ENCODE measurements at regions not wholly inside any gene's neighbourhood (a gene's known extent, or its start where the extent isn't known, plus 50 kb on each side); places are given as distances from the start of the nearest gene placed in this dataset.

DNA sequence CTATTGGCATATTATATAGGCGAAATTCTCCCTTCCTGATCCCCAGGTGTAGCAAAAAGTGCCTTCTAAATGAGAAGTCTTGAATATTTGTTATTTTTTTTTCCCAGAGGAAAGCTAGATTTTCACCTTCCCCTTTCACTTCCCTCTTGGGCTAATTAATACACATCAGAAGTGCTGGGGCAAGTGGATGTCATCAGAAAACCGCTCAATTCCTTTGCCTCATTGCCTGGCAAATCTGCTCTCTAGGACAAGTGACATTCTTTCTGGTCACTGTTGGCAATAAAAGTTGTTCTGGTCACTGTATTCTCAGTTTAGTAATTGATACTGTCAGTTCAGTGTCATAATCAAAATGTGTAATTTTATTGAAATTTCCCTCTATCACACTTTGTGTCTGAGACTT is 174.5 kb downstream of the ETNK1 start:
- Histone ChIP-seq H3K4me1 (ENCODE audit: low read depth) (no peaks in the 10 kb centered on the region), H3K4me3 (no peak overlapping the region), H3K36me3 (ENCODE audit: low read depth) (no peaks in the 10 kb centered on the region), H3K9me3 (no peaks in the 10 kb centered on the region)
- intact Hi-C loops (cut with DNase I, micrococcal nuclease): no loop called here
- no peak for ATAC-seq
- DNase-seq: no peak
- TF ChIP-seq, protein P1, sequence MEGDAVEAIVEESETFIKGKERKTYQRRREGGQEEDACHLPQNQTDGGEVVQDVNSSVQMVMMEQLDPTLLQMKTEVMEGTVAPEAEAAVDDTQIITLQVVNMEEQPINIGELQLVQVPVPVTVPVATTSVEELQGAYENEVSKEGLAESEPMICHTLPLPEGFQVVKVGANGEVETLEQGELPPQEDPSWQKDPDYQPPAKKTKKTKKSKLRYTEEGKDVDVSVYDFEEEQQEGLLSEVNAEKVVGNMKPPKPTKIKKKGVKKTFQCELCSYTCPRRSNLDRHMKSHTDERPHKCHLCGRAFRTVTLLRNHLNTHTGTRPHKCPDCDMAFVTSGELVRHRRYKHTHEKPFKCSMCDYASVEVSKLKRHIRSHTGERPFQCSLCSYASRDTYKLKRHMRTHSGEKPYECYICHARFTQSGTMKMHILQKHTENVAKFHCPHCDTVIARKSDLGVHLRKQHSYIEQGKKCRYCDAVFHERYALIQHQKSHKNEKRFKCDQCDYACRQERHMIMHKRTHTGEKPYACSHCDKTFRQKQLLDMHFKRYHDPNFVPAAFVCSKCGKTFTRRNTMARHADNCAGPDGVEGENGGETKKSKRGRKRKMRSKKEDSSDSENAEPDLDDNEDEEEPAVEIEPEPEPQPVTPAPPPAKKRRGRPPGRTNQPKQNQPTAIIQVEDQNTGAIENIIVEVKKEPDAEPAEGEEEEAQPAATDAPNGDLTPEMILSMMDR (IDR thresholded peaks at IDR 0.05): no peak

GRCh38 chr12:22800332-22800731 is 175.4 kb downstream of the ETNK1 start:
- Histone ChIP-seq H3K9me3 (no peaks in the 10 kb centered on the region), H3K4me1 (ENCODE audit: low read depth) (no peaks in the 10 kb centered on the region), H3K36me3 (ENCODE audit: low read depth) (no peaks in the 10 kb centered on the region), H3K4me3 (no peak overlapping the region)
- ATAC-seq (no peak), DNase-seq (no peak)
- TF ChIP-seq, protein P1 (IDR thresholded peaks at IDR 0.05): no peak
- intact Hi-C loops (cut with DNase I, micrococcal nuclease): no loop called here

DNA sequence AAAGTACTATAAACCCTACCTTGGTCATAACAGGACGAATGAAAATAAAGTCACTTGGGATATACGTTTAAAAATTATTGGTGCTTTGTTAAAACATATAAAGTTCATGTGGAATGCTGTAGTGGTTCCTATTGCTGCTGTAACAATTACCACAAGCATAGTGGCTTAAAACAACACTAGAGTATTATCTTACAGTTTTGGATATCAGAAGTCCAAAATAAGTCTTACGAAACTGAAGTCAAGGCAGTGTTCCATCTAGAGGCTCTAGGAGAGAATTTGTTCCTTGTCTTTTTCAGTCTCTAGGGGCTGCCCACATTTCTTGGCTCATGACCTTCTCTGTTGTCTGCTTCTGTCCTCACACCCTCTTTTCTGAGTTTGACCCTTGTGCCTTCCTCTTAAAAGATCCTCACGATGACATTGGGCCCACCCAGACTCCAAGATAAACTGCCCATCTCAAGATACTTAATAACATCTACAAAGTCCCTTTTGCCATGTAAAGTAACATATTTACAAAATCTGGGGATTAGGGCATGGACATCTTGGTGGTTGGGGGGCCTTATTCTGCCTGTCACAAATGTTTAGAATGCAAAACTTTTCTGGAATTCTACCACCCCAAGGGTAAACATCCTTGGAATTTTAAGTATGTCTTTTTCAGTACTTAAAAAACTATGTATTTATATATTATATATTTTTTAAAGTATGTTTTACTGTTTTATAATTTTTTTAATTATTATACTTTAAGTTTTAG is 178.1 kb downstream of the ETNK1 start:
- Histone ChIP-seq H3K4me1 (ENCODE audit: low read depth) (no peaks in the 10 kb centered on the region), H3K4me3 (no peak overlapping the region), H3K9me3 (no peaks in the 10 kb centered on the region), H3K36me3 (ENCODE audit: low read depth) (no peaks in the 10 kb centered on the region)
- ATAC-seq (no peak), DNase-seq (no peak)
- TF ChIP-seq, protein P1 (IDR thresholded peaks at IDR 0.05): no peak
- intact Hi-C loops (cut with DNase I, micrococcal nuclease): no loop called here

GRCh38 chr12:22803725-22804124 is 178.8 kb downstream of the ETNK1 start:
- ATAC-seq (no peak), DNase-seq (no peak)
- no peaks in the 10 kb centered on the region for H3K4me1 ChIP-seq (ENCODE audit: low read depth)
- H3K4me3 ChIP-seq: no peak overlapping the region
- H3K36me3 ChIP-seq (ENCODE audit: low read depth): no peaks in the 10 kb centered on the region
- no peaks in the 10 kb centered on the region for H3K9me3 ChIP-seq
- intact Hi-C loops (cut with DNase I, micrococcal nuclease): no loop called here
- TF ChIP-seq, protein P1 (IDR thresholded peaks at IDR 0.05): no peak

DNA sequence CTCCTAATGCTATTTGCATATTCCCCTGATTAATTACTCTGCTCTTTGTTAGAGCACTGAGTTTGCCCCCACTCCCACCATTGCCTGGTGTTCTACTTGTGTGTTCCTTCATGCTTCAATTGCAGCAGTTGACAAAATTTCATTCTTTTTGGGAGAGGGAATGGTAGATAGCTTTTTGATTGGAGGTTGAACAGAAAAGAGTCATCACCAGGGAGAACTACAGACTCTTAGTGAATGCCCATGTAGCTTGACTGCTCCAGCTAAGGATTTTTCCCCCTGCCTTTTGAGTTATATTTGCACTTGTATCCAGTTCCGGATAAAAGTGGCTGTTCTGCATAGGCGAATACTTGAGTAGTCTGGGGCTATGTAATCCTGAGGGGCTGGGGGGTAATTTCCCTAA is 183.9 kb downstream of the ETNK1 start:
- DNase-seq (no peak), ATAC-seq (no peak)
- no peaks in the 10 kb centered on the region for H3K36me3 ChIP-seq (ENCODE audit: low read depth)
- no peaks in the 10 kb centered on the region for H3K9me3 ChIP-seq
- intact Hi-C loops (cut with DNase I, micrococcal nuclease): no loop called here
- no peaks in the 10 kb centered on the region for H3K4me1 ChIP-seq (ENCODE audit: low read depth)
- TF ChIP-seq, protein P1 (IDR thresholded peaks at IDR 0.05): no peak
- H3K4me3 ChIP-seq: no peak overlapping the region

DNA sequence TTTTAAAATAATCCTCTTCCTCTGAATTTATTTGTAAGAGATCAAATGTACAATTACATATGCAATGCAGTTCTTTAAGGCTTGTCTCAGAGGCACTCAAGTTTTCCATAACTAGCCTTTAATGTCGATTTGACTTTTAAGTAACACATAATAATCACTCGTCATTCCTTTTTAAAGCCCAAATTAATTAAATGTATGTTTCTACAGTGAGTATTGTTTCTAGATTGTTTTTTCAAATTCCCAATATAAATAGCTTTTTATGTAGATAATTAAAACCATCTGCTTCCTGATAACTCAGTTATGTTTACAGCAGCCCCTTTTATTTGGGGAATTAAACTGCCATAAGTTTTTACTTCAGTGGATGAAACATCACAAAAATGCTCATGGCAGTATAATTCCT is 185.1 kb downstream of the ETNK1 start:
- intact Hi-C loops (cut with DNase I, micrococcal nuclease): no loop called here
- ATAC-seq: no peak
- TF ChIP-seq, protein P1 (IDR thresholded peaks at IDR 0.05): no peak
- no peak overlapping the region for H3K4me3 ChIP-seq
- no peaks in the 10 kb centered on the region for H3K36me3 ChIP-seq (ENCODE audit: low read depth)
- H3K9me3 ChIP-seq: no peaks in the 10 kb centered on the region
- DNase-seq: no peak
- no peaks in the 10 kb centered on the region for H3K4me1 ChIP-seq (ENCODE audit: low read depth)
